Mesodermal cell (in vitro differentiated cells): ENCODE measurements at regions not wholly inside any gene's neighbourhood (a gene's known extent, or its start where the extent isn't known, plus 50 kb on each side); places are given as distances from the start of the nearest gene placed in this dataset.
"Not testable (repeated sequence)": the region's sequence is repeated elsewhere in the genome, so short reads cannot be mapped to it uniquely, and the experiment has no call there.

Experiments
- H3K27ac ChIP-seq: 2 replicates; pipeline ENCODE4 v1.7.0; 2013; ENCODE audit warnings: mild to moderate bottlenecking, low read depth, low read length, moderate library complexity; ENCODE audit not compliant: severe bottlenecking
- H3K36me3 ChIP-seq: 2 replicates; pipeline ENCODE4 v1.7.1; 2013; ENCODE audit warnings: mild to moderate bottlenecking, low read length, moderate library complexity; ENCODE audit not compliant: control insufficient read depth, insufficient read depth
- H3K4me1 ChIP-seq: one replicate; pipeline ENCODE4 v1.7.1; 2013; ENCODE audit warnings: mild to moderate bottlenecking, low read length; ENCODE audit not compliant: insufficient read depth, control insufficient read depth, poor library complexity, severe bottlenecking
- H3K4me3 ChIP-seq: 2 replicates; pipeline ENCODE4 v1.7.0; 2013; ENCODE audit warnings: low read length, control low read depth, mild to moderate bottlenecking; ENCODE audit not compliant: insufficient read depth, poor library complexity, severe bottlenecking; ENCODE audit errors: extremely low read depth
- H3K9me3 ChIP-seq: 2 replicates; pipeline ENCODE4 v1.7.1; 2013; ENCODE audit warnings: mild to moderate bottlenecking, low read length, moderate library complexity; ENCODE audit not compliant: control insufficient read depth
- WGBS, 2 experiments: methylation state at CpG; one replicate each; pipeline ENCODE4 v1.1.5; 2013; ENCODE audit warnings: missing lambda C conversion rate in 2 of 2; ENCODE audit not compliant: insufficient coverage in 2 of 2; 5-methylcytosine and 5-hydroxymethylcytosine counted together

- no peaks in the 10 kb centered on the region for H3K36me3 ChIP-seq
- no peaks in the 10 kb centered on the region for H3K4me1 ChIP-seq
- no peaks in the 10 kb centered on the region for H3K9me3 ChIP-seq
- H3K27ac ChIP-seq: no peak overlapping the region
- no peak overlapping the region for H3K4me3 ChIP-seq
- no CpG with 5 or more reads among the region's 4 CpGs for WGBS, 2 experiments
Observed at GRCh38 chr2:194925742-194926141, 731.3 kb upstream of the SLC39A10 start.

- Histone ChIP-seq H3K36me3 (no peaks in the 10 kb centered on the region), H3K4me3 (no peak overlapping the region), H3K9me3 (no peaks in the 10 kb centered on the region), H3K27ac (no peak overlapping the region), H3K4me1 (no peaks in the 10 kb centered on the region)
Observed at GRCh38 chr2:194917519-194917918, 739.5 kb upstream of the SLC39A10 start.

- WGBS, 2 experiments: no CpG with 5 or more reads among the region's 1 CpG
- Histone ChIP-seq H3K4me1 (no peaks in the 10 kb centered on the region), H3K9me3 (no peaks in the 10 kb centered on the region), H3K4me3 (no peak overlapping the region), H3K36me3 (no peaks in the 10 kb centered on the region), H3K27ac (no peak overlapping the region)
Observed at GRCh38 chr2:194915485-194915884, 741.5 kb upstream of the SLC39A10 start.

DNA sequence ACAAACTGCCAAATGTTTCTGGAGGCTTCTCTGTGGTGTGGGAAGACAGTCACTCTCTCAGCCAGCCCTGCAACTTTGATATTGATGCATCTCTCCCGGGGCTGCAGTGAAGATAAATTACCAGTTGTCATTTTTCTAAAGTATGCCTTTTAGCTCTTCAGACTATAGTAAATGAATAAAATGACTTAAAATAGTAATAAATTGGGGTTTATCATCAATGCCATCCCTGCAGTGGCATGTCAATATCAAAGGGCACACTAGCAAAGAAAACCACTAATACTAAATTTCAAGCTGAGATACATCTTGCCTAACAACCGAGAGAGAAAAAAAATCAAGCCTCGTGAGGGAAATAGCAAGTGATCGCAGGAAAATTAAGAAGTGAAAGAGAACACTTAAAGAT is 749.5 kb upstream of the SLC39A10 start:
- 85 to 100% methylated on average over 2 of the region's 4 CpGs for WGBS, 2 experiments
- H3K27ac ChIP-seq: no peak overlapping the region
- no peak overlapping the region for H3K4me3 ChIP-seq
- no peaks in the 10 kb centered on the region for H3K9me3 ChIP-seq
- H3K36me3 ChIP-seq: no peaks in the 10 kb centered on the region
- H3K4me1 ChIP-seq: no peaks in the 10 kb centered on the region

GRCh38 chr2:194896871-194897270 is 760.2 kb upstream of the SLC39A10 start:
- Histone ChIP-seq H3K4me3 (no peak overlapping the region), H3K36me3 (no peaks in the 10 kb centered on the region), H3K9me3 (no peaks in the 10 kb centered on the region), H3K4me1 (no peaks in the 10 kb centered on the region), H3K27ac (no peak overlapping the region)
- 80 to 100% methylated on average over 1 of the region's 2 CpGs for WGBS, 2 experiments

- Histone ChIP-seq H3K36me3 (no peaks in the 10 kb centered on the region), H3K4me3 (no peak overlapping the region), H3K27ac (no peak overlapping the region), H3K4me1 (no peaks in the 10 kb centered on the region), H3K9me3 (no peaks in the 10 kb centered on the region)
- WGBS, 2 experiments: 75 to 83% methylated on average over 1 to 2 of the region's 2 CpGs
Observed at GRCh38 chr2:194883711-194884110, 773.3 kb upstream of the SLC39A10 start.

DNA sequence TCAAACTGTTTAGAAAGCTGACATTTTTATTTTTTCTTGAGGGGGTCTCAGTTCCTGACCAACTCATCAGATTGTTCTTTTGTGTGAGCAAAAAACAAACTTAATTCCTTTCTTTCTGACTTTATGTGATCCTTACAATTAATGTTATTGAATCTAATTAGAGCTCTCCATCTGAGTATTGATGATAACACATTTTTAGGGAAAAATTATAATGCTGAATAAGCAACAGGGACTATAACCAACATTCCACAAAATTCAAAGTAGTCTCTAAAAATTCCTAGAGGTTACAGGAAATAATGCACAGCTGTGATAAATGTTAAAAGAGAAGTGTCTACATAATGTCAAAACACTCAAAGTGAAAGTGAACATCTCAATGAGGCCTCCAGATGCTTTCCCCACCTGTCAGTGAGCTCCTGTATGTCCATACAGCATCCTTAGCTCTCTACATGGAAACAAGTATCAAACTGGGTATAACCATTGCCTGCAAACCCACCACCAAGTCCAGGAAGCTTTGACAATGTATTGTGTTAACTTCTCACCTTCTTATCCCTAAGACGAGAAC is 786.0 kb upstream of the SLC39A10 start:
- H3K9me3 ChIP-seq: no peaks in the 10 kb centered on the region
- H3K4me1 ChIP-seq: no peaks in the 10 kb centered on the region
- no peaks in the 10 kb centered on the region for H3K36me3 ChIP-seq
- H3K4me3 ChIP-seq: no peak overlapping the region
- H3K27ac ChIP-seq: no peak overlapping the region
- WGBS, 2 experiments: 100% methylated on average over 1 of the region's 1 CpG; no CpG with 5 or more reads in 1 of the 2 experiments

DNA sequence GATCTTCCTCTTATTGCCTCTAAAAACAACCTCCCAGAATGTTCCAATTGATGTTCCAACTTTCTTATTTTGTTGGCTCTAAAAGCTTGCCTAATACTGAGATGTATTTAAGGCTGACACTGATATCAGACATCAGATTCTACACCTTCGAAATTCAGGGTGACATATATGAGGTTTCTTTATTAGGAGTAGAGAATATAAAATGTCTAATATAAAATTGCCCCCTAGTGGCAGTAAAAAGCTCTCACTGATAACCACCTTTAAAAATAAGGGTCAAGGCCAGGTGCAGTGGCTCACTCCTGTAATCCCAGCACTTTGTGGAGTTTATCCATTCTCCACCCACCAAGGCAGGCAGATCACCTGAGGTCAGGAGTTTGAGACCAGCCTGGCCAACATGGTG is 789.7 kb upstream of the SLC39A10 start:
- H3K9me3 ChIP-seq: no peaks in the 10 kb centered on the region
- H3K36me3 ChIP-seq: no peaks in the 10 kb centered on the region
- no peak overlapping the region for H3K27ac ChIP-seq
- no peaks in the 10 kb centered on the region for H3K4me1 ChIP-seq
- no CpG with 5 or more reads among the region's 1 CpG for WGBS, 2 experiments
- no peak overlapping the region for H3K4me3 ChIP-seq

- no peaks in the 10 kb centered on the region for H3K9me3 ChIP-seq
- no peak overlapping the region for H3K27ac ChIP-seq
- 88 to 100% methylated on average over 3 to 5 of the region's 5 CpGs for WGBS, 2 experiments
- H3K4me3 ChIP-seq: no peak overlapping the region
- H3K4me1 ChIP-seq: no peaks in the 10 kb centered on the region
- no peaks in the 10 kb centered on the region for H3K36me3 ChIP-seq
Observed at GRCh38 chr2:194854941-194855340, 802.1 kb upstream of the SLC39A10 start.

DNA sequence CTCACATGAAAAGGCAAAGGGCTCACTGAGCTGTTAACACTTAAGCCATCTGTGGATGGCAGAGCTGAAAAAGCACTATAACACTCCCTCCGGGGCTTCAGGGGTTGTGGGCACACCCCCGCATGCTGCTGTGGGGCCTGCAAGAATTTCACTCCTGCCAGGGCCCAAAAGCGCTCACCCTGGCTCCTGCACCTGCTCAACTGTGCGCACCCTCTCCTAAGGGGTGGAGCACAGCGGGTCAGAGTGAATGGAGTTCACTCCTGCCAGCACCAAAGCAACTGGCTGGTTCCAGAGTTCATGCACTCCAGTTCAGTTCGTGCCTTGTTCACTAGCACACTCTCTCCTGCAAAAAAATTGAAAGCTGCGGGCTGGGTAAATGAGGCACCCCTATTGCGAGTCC is 814.2 kb upstream of the SLC39A10 start:
- Histone ChIP-seq H3K9me3 (no peaks in the 10 kb centered on the region), H3K27ac (no peak overlapping the region), H3K36me3 (no peaks in the 10 kb centered on the region), H3K4me3 (no peak overlapping the region), H3K4me1 (no peaks in the 10 kb centered on the region)
- WGBS, 2 experiments: 91 to 93% methylated on average over 8 of the region's 8 CpGs

- no CpG with 5 or more reads among the region's 2 CpGs for WGBS, 2 experiments
- not testable (repeated sequence) for H3K36me3 ChIP-seq, H3K9me3 ChIP-seq, H3K4me1 ChIP-seq, H3K27ac ChIP-seq, H3K4me3 ChIP-seq
Observed at GRCh38 chr2:194834371-194834770, 822.7 kb upstream of the SLC39A10 start.
